ENCODE measurements at regions not wholly inside any gene's neighbourhood (a gene's known extent, or its start where the extent isn't known, plus 50 kb on each side); places are given as distances from the start of the nearest gene placed in this dataset.
"Not testable (repeated sequence)": the region's sequence is repeated elsewhere in the genome, so short reads cannot be mapped to it uniquely, and the experiment has no call there.

- no peak for DNase-seq
Measured at GRCh38 chr16:86932130-86932982, 354.0 kb downstream of the FOXL1 start.

- no peak for DNase-seq
Measured at GRCh38 chr16:86934581-86935375, 356.4 kb downstream of the FOXL1 start.

- no peak for DNase-seq
Measured at GRCh38 chr16:86939609-86940008, 361.3 kb downstream of the FOXL1 start.

- no peak for DNase-seq
Measured at GRCh38 chr16:86941731-86942130, 363.4 kb downstream of the FOXL1 start.

GRCh38 chr16:86942151-86943051, 364.1 kb downstream of the FOXL1 start:
- DNase-seq, result no peak

- DNase-seq, result no peak
Measured at GRCh38 chr16:86945166-86945900, 367.0 kb downstream of the FOXL1 start.

GRCh38 chr16:86946396-86946795, 368.0 kb downstream of the FOXL1 start:
- no peak for DNase-seq

GRCh38 chr16:86946981-86947380, 368.6 kb downstream of the FOXL1 start:
- DNase-seq, result no peak

GRCh38 chr16:86948046-86948445, 369.1 kb downstream of the C16orf95 start:
- no peak for DNase-seq

- DNase-seq, result no peak
Measured at GRCh38 chr16:86949116-86949515, 368.1 kb downstream of the C16orf95 start.

GRCh38 chr16:86949630-86950029, 367.6 kb downstream of the C16orf95 start:
- DNase-seq, result no peak

GRCh38 chr16:86951041-86951822, 366.0 kb downstream of the C16orf95 start:
- no peak for DNase-seq

GRCh38 chr16:86951831-86952598, 365.2 kb downstream of the C16orf95 start:
- no peak for DNase-seq

- no peak for DNase-seq
Measured at GRCh38 chr16:86952769-86953168, 364.4 kb downstream of the C16orf95 start.

- DNase-seq, result no peak
Measured at GRCh38 chr16:86953631-86954391, 363.4 kb downstream of the C16orf95 start.

- DNase-seq, result no peak
Measured at GRCh38 chr16:86955136-86955855, 361.9 kb downstream of the C16orf95 start.

GRCh38 chr16:86956437-86956836, 360.8 kb downstream of the C16orf95 start:
- no peak for DNase-seq

- not testable (repeated sequence) for DNase-seq
Measured at GRCh38 chr16:86957662-86958198, 359.5 kb downstream of the C16orf95 start.

Data from renal pelvis (tissue), 1 donor.